Esophagus muscularis mucosa (tissue), 4 donors: ENCODE measurements at regions not wholly inside any gene's neighbourhood (a gene's known extent, or its start where the extent isn't known, plus 50 kb on each side); places are given as distances from the start of the nearest gene placed in this dataset.
"Not testable (repeated sequence)": the region's sequence is repeated elsewhere in the genome, so short reads cannot be mapped to it uniquely, and the experiment has no call there.

Source experiments
- DNase-seq: peaks from one replicate; pipeline ENCODE4 v3.0.0-alpha.2; 2017; ENCODE audit errors: extremely low spot score
- H3K27ac ChIP-seq, 4 donors: fragments of 200-600 bp; sonication (generic); replicated peaks in 1 of 4; 1 replicate in 3 of 4; 2 replicates in 1 of 4; pipeline ENCODE4 v1.5.1; 2016 to 2019; ENCODE audit warnings: mild to moderate bottlenecking in 1 of 4
- H3K27me3 ChIP-seq, 4 donors: fragments of 200-600 bp; sonication (generic); one replicate each; pipeline versions ENCODE4 v1.5.1 to v1.6.0; 2016 to 2019
- H3K36me3 ChIP-seq, 4 donors: fragments of 200-600 bp; sonication (generic); one replicate each; pipeline ENCODE4 v1.5.1; 2016 to 2019
- H3K4me1 ChIP-seq, 4 donors: fragments of 200-600 bp; sonication (generic); one replicate each; pipeline ENCODE4 v1.5.1; 2016 to 2019
- H3K4me3 ChIP-seq, 4 donors: fragments of 200-600 bp; sonication (generic); 1 replicate in 2 of 4; 2 replicates in 2 of 4; pipeline ENCODE4 v1.5.1; 2016 to 2019; ENCODE audit warnings: mild to moderate bottlenecking in 4 of 4, moderate library complexity in 1 of 4
- H3K9me3 ChIP-seq, 4 donors: fragments of 200-600 bp; sonication (generic); 1 replicate in 3 of 4; 2 replicates in 1 of 4; pipeline ENCODE4 v1.5.1; 2016 to 2019
- CTCF ChIP-seq, 3 experiments: fragments of 200-600 bp in 2 of 3; fragments of 450-650 bp in 1 of 3; sonication (generic) in 2 of 3; IDR thresholded peaks; one replicate each; pipeline ENCODE4 v1.5.1; 2017 to 2019; ENCODE audit warnings: antibody characterized with exemption in 3 of 3, mild to moderate bottlenecking in 2 of 3, moderate library complexity in 1 of 3
- EP300 ChIP-seq: sonication (generic); formaldehyde crosslinking; IDR thresholded peaks from one replicate; pipeline ENCODE4 v1.6.1; 2017; ENCODE audit warnings: antibody characterized with exemption
- POLR2A ChIP-seq: fragments of 450-650 bp; IDR thresholded peaks from one replicate; pipeline ENCODE4 v1.6.1; 2017; ENCODE audit warnings: antibody characterized with exemption, moderate library complexity, mild to moderate bottlenecking, low read depth
- POLR2AphosphoS5 ChIP-seq, 2 donors: sonication (generic); formaldehyde crosslinking; IDR thresholded peaks; one replicate each; pipeline ENCODE4 v1.6.1; 2017; ENCODE audit warnings: antibody characterized with exemption in 2 of 2
- WGBS: methylation state at CpG from one replicate; pipeline ENCODE4 v1.1.5; 2018; 5-methylcytosine and 5-hydroxymethylcytosine counted together
- intact Hi-C: fragments of 100-400 bp; cut with DNase I; formaldehyde crosslinking; loops from one replicate; pipeline ENCODE4 v1.15.1; 2023

- Histone ChIP-seq H3K36me3 (no peaks in the 10 kb centered on the region), H3K9me3 (no peaks in the 10 kb centered on the region), H3K4me1 (no peaks in the 10 kb centered on the region), H3K27me3 (no peaks in the 10 kb centered on the region), H3K27ac (no peak overlapping the region), H3K4me3 (no peak overlapping the region)
- WGBS, result 71% methylated on average over 4 of the region's 4 CpGs
- intact Hi-C loops, result no loop called here
- TF ChIP-seq POLR2A (no peak), CTCF (IDR thresholded peaks at IDR 0.05) (no peak), EP300 (no peak), POLR2AphosphoS5 (IDR thresholded peaks at IDR 0.05) (no peak)
- DNase-seq, result no peak
These were observed 90.0 kb upstream of the LRRN2 start for GRCh38 chr1:204775546-204775945.

- Histone ChIP-seq H3K4me3 (no peak overlapping the region), H3K9me3 (no peaks in the 10 kb centered on the region)
These were observed 92.1 kb upstream of the LRRN2 start for GRCh38 chr1:204777591-204777990.

GRCh38 chr1:204780630-204781029 lies 90.0 kb upstream of the NFASC start:
- no peaks in the 10 kb centered on the region for H3K27me3 ChIP-seq
- intact Hi-C loops, result no loop called here
- DNase-seq, result no peak
- H3K9me3 ChIP-seq, result no peaks in the 10 kb centered on the region
- TF ChIP-seq EP300 (no peak), CTCF (IDR thresholded peaks at IDR 0.05) (no peak), POLR2A (no peak), POLR2AphosphoS5 (IDR thresholded peaks at IDR 0.05) (no peak)
- no peaks in the 10 kb centered on the region for H3K4me1 ChIP-seq
- WGBS, result 85% methylated on average over 3 of the region's 3 CpGs
- H3K36me3 ChIP-seq, result no peaks in the 10 kb centered on the region
- H3K4me3 ChIP-seq, result no peak overlapping the region
- no peak overlapping the region for H3K27ac ChIP-seq

More at GRCh38 chr1:204777591-204777990, 92.1 kb upstream of the LRRN2 start:
- intact Hi-C loops, result no loop called here
- TF ChIP-seq CTCF (IDR thresholded peaks at IDR 0.05), result no peak
- no peak for TF ChIP-seq POLR2A
- TF ChIP-seq POLR2AphosphoS5 (IDR thresholded peaks at IDR 0.05), result no peak
- no peak for TF ChIP-seq EP300
- H3K27ac ChIP-seq, result no peak overlapping the region
- no peaks in the 10 kb centered on the region for H3K36me3 ChIP-seq
- no peaks in the 10 kb centered on the region for H3K27me3 ChIP-seq
- no peaks in the 10 kb centered on the region for H3K4me1 ChIP-seq
- no peak for DNase-seq
- WGBS, result 54% methylated on average over 7 of the region's 7 CpGs

GRCh38 chr1:204782118-204782700 lies 88.5 kb upstream of the NFASC start:
- intact Hi-C loops, result no loop called here
- DNase-seq, result no peak
- H3K27me3 ChIP-seq, result no peaks in the 10 kb centered on the region
- 67% methylated on average over 4 of the region's 4 CpGs for WGBS
- H3K36me3 ChIP-seq, result no peaks in the 10 kb centered on the region
- no peaks in the 10 kb centered on the region for H3K4me1 ChIP-seq
- H3K4me3 ChIP-seq, result no peak overlapping the region
- H3K27ac ChIP-seq, result no peak overlapping the region
- H3K9me3 ChIP-seq, result no peaks in the 10 kb centered on the region
- TF ChIP-seq POLR2AphosphoS5 (IDR thresholded peaks at IDR 0.05) (no peak), CTCF (IDR thresholded peaks at IDR 0.05) (no peak), POLR2A (no peak), EP300 (no peak)

- DNase-seq, H3K4me3 ChIP-seq, H3K36me3 ChIP-seq, H3K27ac ChIP-seq, intact Hi-C loops, H3K27me3 ChIP-seq, H3K9me3 ChIP-seq, H3K4me1 ChIP-seq: not testable (repeated sequence)
- 83% methylated on average over 4 of the region's 4 CpGs for WGBS
These were observed 85.6 kb upstream of the NFASC start for GRCh38 chr1:204785023-204785422.
